ENCODE measurements at regions not wholly inside any gene's neighbourhood (a gene's known extent, or its start where the extent isn't known, plus 50 kb on each side); places are given as distances from the start of the nearest gene placed in this dataset.
A peak's percentile ranks its signal among the peaks of the same experiment; 100 is the strongest.
"Not testable (repeated sequence)": the region's sequence is repeated elsewhere in the genome, so short reads cannot be mapped to it uniquely, and the experiment has no call there.

- DNase-seq, result no peak
Measured at GRCh38 chr1:79781261-79781660, 774.7 kb upstream of the ADGRL4 start.

DNA sequence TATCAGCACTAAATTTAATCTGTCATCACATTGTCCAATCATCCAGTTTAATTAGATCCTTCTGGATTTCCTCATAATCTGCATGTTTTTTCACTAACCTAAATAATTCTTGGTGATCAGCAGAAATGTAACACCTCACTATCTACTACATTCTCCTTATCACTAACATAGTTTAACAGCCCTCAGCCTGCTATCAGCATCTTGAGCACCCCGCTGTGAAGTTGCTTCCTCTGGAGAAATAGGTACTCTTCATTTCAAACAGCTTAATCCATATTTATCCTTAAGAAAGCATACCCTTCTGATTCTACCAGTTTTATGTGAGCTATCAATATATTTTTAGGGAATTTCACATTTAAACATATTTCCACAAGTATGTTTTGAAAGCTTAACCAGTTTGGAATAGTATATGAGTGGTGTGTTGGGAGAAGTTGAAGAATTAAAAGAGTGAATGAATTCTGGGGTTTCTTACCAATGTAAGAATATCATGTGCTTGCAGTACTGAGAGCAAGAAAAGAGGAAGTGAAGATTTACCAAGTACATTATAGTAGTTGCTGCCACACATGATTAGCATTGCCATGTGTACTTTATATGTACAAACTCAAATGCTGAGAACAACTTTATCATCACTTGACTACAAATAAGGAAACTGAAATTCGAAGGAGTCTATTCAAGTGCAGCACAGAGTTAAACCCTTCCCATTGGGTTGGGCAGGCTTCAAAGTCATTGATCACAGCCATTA, 771.1 kb upstream of the ADGRL4 start:
- no peak for DNase-seq

DNA sequence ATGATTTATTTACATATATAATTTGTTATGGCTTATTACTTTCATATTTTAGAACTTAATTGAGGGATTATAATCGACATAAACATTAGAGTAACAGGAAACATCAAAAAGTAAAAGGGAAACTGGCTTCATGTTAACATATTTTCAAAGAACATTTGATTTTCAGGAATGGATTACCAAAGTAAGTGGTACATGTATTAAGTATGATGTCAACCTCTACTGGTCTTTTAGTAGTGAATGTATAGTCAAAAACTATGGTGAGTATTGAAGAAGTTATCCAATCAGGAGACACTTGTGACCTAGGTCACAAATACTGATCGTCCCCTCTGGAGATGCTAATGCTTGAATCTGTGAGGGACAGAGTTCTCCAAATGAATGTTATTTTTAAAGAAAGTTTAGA, 768.9 kb upstream of the ADGRL4 start:
- DNase-seq, result no peak

GRCh38 chr1:79773385-79773784, 766.9 kb upstream of the ADGRL4 start:
- DNase-seq, result no peak

GRCh38 chr1:79762461-79762860, 755.9 kb upstream of the ADGRL4 start:
- no peak for DNase-seq

GRCh38 chr1:79760531-79760930, 754.0 kb upstream of the ADGRL4 start:
- DNase-seq, result no peak

DNA sequence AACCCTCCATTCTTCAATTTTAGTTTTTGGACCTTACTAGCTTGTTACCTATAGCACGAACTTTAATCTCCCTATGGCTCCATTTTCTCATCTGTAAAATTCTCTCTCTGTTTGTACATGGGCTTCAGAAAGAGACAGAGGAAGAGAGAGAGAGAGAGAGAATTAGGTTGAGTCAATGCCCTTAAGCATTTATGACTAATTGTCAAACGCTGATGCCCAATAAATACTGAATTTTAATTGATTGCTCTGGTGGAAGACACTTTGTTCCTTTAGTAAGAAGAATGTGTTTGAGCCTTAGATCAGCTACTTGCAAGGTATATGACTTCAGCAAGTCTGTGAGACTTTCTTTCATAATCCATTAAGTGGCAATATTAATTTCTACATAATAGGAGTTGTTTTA, 743.1 kb upstream of the ADGRL4 start:
- no peak for DNase-seq

DNA sequence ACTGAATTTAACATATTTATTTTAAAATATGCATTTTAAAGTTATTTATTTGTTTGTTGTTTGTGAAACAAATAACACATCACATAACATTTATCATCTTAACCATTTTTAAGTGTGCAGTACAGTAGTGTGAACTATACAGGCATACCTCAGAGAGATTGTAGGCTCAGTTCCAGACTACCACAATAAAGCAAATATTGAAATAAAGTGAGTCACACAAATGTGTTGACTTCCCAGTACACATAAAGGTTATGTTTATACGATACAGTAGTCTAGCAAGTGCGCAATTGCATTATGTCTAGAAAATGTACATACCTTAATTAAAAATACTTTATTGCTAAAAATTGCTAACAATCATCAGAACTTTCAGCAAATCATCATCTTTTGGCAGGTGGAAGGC, 739.4 kb upstream of the ADGRL4 start:
- DNase-seq, result no peak

DNA sequence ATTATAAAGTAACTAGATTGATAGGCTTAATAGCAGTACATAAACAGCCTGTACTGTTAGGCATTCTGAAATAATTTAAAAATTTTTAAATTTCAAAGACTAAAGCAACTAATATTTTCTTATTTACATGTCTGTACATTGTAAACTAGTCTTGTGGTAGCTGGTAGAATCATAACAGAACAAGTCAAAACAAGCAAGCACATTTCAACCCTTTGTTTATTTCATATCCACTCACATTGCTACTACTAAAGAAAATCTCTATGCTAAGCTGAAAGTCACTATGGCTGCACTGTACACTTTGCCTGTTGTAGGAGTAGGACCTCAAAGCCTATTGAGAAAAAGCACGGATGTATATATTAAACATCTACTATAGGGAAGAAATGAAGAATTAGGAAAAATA, 738.2 kb upstream of the ADGRL4 start:
- no peak for DNase-seq

DNA sequence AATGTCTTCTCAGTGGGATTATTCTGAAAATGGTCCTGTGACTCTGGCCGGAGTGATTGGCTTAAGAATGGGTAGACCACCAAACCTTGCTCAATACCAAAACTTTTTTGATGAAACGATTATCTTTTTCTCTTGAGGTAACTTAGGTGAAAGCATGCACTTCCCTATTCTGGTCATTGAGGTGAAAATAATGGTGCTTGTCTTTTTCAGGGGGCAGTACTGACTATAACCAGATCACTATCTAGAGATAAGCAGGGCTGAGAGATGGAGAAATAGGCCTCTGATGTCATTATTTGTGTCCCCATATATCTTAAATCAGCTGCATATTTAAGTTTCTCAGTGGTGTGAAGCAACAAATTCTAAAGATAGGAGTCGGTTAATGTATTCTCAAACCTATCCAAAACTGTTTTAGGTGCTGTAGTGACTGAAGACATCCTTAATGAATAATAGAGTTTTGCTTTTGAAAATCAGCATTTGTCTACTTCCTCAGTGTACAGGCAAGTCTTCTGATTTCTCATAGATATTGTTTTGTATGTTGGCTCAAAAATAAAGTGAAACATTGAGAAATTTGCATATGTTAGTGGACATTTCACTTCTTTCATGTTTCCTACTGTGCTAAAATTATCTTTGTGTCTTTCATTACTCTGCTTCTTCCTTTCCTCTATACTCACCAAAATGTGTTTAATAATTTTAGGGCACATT, 735.3 kb upstream of the ADGRL4 start:
- no peak for DNase-seq

- DNase-seq, result no peak
Measured at GRCh38 chr1:79738101-79738500, 731.6 kb upstream of the ADGRL4 start.

DNA sequence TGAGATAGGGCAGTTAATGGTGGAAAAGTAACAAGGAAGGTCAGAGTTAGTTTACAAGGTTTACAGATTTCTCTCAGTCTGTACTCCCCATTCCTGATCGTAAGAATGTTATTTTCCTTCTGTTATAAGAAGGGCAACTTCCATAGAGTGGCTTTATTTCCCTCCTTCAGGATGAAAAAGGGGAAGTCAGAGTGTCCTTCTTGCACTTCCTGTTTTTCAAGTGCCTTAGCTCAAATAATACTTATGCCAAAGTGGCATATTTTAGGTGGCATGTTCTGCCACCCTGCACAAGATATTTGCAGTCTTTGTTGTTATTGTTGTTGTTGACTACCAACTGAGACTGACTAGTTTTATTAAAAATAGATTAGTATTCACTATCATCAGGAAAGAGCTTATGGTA, 730.7 kb upstream of the ADGRL4 start:
- peak; percentile 10 for DNase-seq

DNA sequence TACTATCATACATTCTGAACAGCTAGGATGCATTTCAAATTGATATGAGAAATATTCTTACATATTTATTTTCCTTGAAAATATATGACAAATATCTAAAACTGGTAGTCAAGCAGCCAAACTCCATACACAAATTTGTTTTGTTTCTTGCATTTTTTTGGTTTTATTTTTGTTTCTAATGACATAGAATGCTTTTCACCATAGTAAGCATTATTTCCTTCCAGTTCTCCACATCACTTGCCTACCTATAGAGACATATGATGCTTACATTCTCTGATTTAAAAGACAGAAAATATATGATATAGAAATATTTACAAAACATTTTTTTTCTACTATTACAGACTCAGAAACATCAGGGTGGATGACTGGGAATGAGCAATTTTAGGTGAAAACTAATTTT, 726.4 kb upstream of the ADGRL4 start:
- no peak for DNase-seq

GRCh38 chr1:79726911-79727310, 720.4 kb upstream of the ADGRL4 start:
- DNase-seq, result no peak

- no peak for DNase-seq
Measured at GRCh38 chr1:79726321-79726720, 719.8 kb upstream of the ADGRL4 start.

- no peak for DNase-seq
Measured at GRCh38 chr1:79716447-79716846, 709.9 kb upstream of the ADGRL4 start.

DNA sequence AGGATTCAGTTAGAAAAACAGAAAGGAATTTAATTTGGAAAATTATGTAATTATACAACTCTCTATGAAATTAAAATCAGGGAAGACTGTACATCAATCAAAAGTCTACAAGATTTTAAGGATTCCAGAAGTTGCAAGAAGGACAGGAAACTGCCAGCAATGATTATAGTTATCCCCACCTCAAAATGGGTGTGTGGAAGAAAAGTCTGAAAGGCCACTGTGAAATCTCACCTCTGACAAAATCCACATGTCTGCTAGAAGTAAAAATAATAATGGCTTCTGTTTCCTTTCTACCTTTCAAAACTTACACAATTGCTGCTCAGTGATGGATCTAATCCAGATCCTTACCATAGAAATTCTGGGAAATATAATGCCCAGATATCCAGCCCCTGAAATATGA, 708.1 kb upstream of the ADGRL4 start:
- DNase-seq, result no peak

DNA sequence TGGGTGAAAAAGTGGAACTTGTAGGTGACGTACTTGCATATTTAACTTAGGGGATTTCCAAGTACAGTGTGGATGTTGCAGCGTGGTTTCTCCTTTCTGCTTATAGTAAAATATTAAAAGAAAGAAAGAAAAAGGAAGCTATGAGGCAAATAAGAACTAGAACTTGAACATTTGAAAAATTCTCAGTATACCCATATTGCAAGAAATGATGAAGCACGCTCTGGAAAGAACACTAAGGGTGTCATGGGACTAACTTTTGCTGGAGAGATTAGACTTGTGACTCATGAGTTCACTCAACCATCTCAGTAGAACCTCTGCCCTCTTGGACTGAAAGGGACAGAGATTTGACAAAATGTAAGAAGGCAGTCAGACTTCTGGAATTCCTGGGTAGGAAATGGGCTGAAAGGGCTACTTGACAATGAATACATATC, 704.5 kb upstream of the ADGRL4 start:
- DNase-seq, result no peak

DNA sequence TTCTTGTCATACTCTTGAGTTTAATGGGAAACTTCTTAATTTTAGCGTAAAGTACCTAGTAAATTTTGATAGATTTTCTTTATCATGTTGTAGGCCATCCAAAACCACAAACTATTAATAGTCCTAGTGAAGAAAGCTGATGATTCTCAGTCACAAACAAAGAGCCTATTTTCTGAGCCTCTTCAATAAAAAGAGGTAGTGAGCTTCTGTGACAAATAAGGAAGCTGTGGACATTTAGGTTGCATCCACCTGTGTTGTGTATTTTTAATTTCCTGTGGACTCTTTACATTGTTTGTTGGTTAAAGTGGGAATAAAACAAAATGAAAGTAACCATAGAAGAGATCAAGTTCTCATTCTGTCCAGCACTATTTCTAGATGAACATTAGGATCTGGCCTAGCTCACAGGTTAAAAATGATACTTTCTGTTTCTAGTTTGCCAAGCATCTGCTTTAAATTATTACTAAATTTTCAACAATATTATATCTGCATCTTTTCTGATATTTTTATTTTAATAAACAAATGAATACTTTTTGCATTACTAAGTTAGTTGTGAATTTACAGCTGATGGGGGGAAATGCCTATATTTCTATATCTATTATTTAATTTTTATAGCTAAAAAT, 702.2 kb upstream of the ADGRL4 start:
- DNase-seq, result no peak

- DNase-seq, result no peak
Measured at GRCh38 chr1:79705218-79705617, 698.7 kb upstream of the ADGRL4 start.

DNA sequence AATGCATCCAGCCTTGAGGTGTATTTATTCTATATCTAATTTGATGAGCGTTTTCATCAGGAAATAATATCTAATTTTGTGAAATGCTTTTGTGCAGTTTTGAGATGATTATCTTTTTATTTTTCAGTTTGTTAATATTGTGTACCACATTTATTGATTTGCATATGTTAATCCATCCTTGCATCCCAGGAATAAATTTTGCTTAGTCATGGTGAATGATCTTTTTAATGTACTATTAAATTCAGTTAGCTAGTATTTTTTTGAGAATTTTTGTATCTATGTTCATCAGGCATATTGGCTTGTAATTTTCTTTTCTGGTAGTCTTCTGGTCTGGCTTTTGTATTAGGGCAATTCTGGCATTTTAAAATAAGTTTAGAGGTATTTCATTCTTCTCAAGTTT, 697.5 kb upstream of the ADGRL4 start:
- no peak for DNase-seq

- not testable (repeated sequence) for DNase-seq
Measured at GRCh38 chr1:79702336-79702999, 695.9 kb upstream of the ADGRL4 start.

DNA sequence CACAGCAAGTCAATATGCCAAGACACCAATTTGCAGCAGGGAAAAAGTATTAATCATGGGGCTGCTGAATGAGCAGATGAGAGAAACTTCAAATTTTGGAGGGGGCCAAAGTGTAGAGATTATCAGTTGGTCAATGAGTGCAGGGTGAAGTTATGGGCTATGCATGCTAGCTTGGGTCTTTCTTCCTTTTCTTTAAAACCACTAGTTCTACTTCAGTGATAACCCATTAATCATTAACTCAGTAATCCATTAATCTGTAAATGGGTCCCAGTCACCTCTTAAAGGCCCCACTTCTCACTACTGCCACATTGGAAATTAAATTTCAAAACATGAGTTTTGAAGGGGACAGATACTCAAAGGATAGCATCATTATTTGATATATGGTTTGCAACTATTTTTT, 688.6 kb upstream of the ADGRL4 start:
- DNase-seq, result no peak

DNA sequence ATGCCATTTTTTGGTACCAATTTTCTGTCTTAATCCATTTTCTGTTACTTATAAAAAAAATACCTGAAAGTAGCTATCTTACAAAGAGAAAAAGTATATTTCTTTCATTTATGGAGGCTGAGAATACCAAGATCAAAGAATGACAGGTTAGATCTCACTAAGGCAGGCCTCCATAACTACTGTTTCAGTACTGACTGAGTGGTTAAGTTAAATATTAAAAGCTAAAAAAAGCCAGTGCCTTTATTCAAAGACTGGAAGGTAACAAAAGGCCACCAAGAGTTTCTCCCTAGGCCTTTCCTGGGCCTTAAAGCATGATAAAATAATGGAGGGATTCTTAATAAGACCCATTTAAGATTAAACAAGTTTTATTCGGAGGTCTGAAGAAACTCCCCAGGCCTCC, 687.7 kb upstream of the ADGRL4 start:
- DNase-seq, result no peak

Data from hematopoietic multipotent progenitor cell treated with erythropoietin and hydrocortisone succinate and interleukin-3 and kit ligand, for 6 days (in vitro differentiated cells).